IMR-90 (cell line): ENCODE measurements at regions not wholly inside any gene's neighbourhood (a gene's known extent, or its start where the extent isn't known, plus 50 kb on each side); places are given as distances from the start of the nearest gene placed in this dataset.
"Not testable (repeated sequence)": the region's sequence is repeated elsewhere in the genome, so short reads cannot be mapped to it uniquely, and the experiment has no call there.

Experiments
- ATAC-seq: fragments of 200-7000 bp; cut with Tn5 transposase; 2 replicates; pipeline ENCODE4 v1.9.1; 2020; ENCODE audit warnings: low read depth, mild to moderate bottlenecking, moderate library complexity
- BruUV-seq: library from RNA; stranded (reverse); fragments of 400-500 nt; replicated peaks from 2 replicates; lab custom pipeline; 2021; lab: Mats Ljungman, UMichigan
- CTCF ChIA-PET: fragments of 300-600 bp; formaldehyde crosslinking; extraction: SDS; loops from one replicate; lab custom pipeline; 2021; ENCODE audit warnings: antibody characterized with exemption; lab: Yijun Ruan, JAX
- POLR2A ChIA-PET: fragments of 300-600 bp; sonication (Branson Sonifier 250); formaldehyde crosslinking; loops from one replicate; lab custom pipeline; 2022; ENCODE audit warnings: antibody characterized with exemption; ENCODE audit not compliant: unreplicated experiment; lab: Charles Lee
- DNase-seq: peaks from one replicate; pipeline ENCODE4 v3.0.0; 2013
- H2AFZ ChIP-seq: replicated peaks from 2 replicates; pipeline ENCODE3; 2013; ENCODE audit warnings: low read length, mild to moderate bottlenecking; ENCODE audit not compliant: poor library complexity
- H2AK5ac ChIP-seq: 2 replicates; pipeline ENCODE4 v1.6.1; 2013; ENCODE audit warnings: low read depth, low read length, inconsistent platforms
- H2AK9ac ChIP-seq: replicated peaks from 2 replicates; pipeline ENCODE3; 2013; ENCODE audit warnings: mild to moderate bottlenecking, low read depth, low read length, moderate library complexity; ENCODE audit not compliant: poor library complexity
- H2BK120ac ChIP-seq: 2 replicates; pipeline ENCODE4 v1.6.1; 2013; ENCODE audit warnings: low read depth, low read length, inconsistent platforms
- H2BK15ac ChIP-seq: 3 replicates; pipeline ENCODE4 v1.6.1; 2013; ENCODE audit warnings: low read depth, low read length, inconsistent platforms
- H2BK20ac ChIP-seq: 2 replicates; pipeline ENCODE4 v1.6.1; 2013; ENCODE audit warnings: low read depth, mild to moderate bottlenecking, inconsistent platforms, low read length, moderate library complexity
- H2BK5ac ChIP-seq: 2 replicates; pipeline ENCODE4 v1.6.1; 2013; ENCODE audit warnings: mild to moderate bottlenecking, low read depth, low read length, inconsistent platforms; ENCODE audit not compliant: poor library complexity, severe bottlenecking
- H3K14ac ChIP-seq: replicated peaks from 2 replicates; pipeline ENCODE4 v1.6.1; 2013; ENCODE audit warnings: low read depth, low read length, inconsistent platforms
- H3K18ac ChIP-seq: 2 replicates; pipeline ENCODE4 v1.6.1; 2013; ENCODE audit warnings: low read depth, low read length, control low read depth
- H3K23ac ChIP-seq: 2 replicates; pipeline ENCODE4 v1.6.1; 2013; ENCODE audit warnings: low read depth, low read length, inconsistent platforms
- H3K27ac ChIP-seq: 2 replicates; pipeline ENCODE4 v1.5.1; 2013; ENCODE audit warnings: mild to moderate bottlenecking, control low read depth, low read length; ENCODE audit not compliant: insufficient read depth
- H3K27me3 ChIP-seq: 2 replicates; pipeline ENCODE4 v1.6.1; 2013; ENCODE audit warnings: low read length; ENCODE audit not compliant: control insufficient read depth, insufficient read depth
- H3K36me3 ChIP-seq: 2 replicates; pipeline ENCODE4 v1.6.1; 2013; ENCODE audit warnings: low read length, mixed read lengths; ENCODE audit not compliant: control insufficient read depth, insufficient read depth
- H3K4ac ChIP-seq: 2 replicates; pipeline ENCODE4 v1.6.1; 2013; ENCODE audit warnings: low read depth, low read length, inconsistent platforms
- H3K4me1 ChIP-seq: 2 replicates; pipeline ENCODE4 v1.6.1; 2013; ENCODE audit warnings: low read length, mixed read lengths; ENCODE audit not compliant: control insufficient read depth, insufficient read depth
- H3K4me2 ChIP-seq: 2 replicates; pipeline ENCODE4 v1.6.1; 2013; ENCODE audit warnings: low read depth, mild to moderate bottlenecking, control low read depth, low read length, moderate library complexity
- H3K4me3 ChIP-seq: 2 replicates; pipeline ENCODE4 v1.5.1; 2013; ENCODE audit warnings: low read depth, mild to moderate bottlenecking, control low read depth, low read length, moderate library complexity; ENCODE audit not compliant: insufficient read depth
- H3K56ac ChIP-seq: 2 replicates; pipeline ENCODE4 v1.6.1; 2013; ENCODE audit warnings: low read length, inconsistent platforms; ENCODE audit not compliant: insufficient read depth; ENCODE audit errors: extremely low read depth
- H3K79me1 ChIP-seq, 2 experiments: 2 replicates each; pipeline ENCODE4 v1.6.1; 2013; ENCODE audit warnings: low read length in 2 of 2, inconsistent platforms in 1 of 2, low read depth in 1 of 2
- H3K9ac ChIP-seq: 2 replicates; pipeline ENCODE4 v1.6.1; 2013; ENCODE audit warnings: low read depth, low read length, control low read depth
- H3K9me1 ChIP-seq: 2 replicates; pipeline ENCODE4 v1.6.1; 2013; ENCODE audit warnings: low read length, inconsistent platforms; ENCODE audit not compliant: insufficient read depth
- H3K9me3 ChIP-seq: 2 replicates; pipeline ENCODE4 v1.6.1; 2013; ENCODE audit warnings: low read length; ENCODE audit not compliant: control insufficient read depth, insufficient read depth
- H4K20me1 ChIP-seq: 2 replicates; pipeline ENCODE4 v1.6.1; 2013; ENCODE audit warnings: low read length, inconsistent platforms; ENCODE audit not compliant: insufficient read depth
- H4K5ac ChIP-seq: 2 replicates; pipeline ENCODE4 v1.6.1; 2013; ENCODE audit warnings: mild to moderate bottlenecking, low read depth, low read length, control low read depth
- H4K8ac ChIP-seq, 2 experiments: 2 replicates each; pipeline ENCODE4 v1.6.1; 2013; ENCODE audit warnings: low read depth in 2 of 2, low read length in 2 of 2, control low read depth in 1 of 2, inconsistent platforms in 1 of 2
- H4K91ac ChIP-seq: 2 replicates; pipeline ENCODE4 v1.6.1; 2013; ENCODE audit warnings: low read depth, low read length, inconsistent platforms; ENCODE audit not compliant: insufficient read depth
- WGBS, 2 experiments: methylation state at CpG; one replicate each; pipeline versions ENCODE4 v1.1.5 to v1.1.7; 2013; ENCODE audit warnings: missing lambda C conversion rate in 2 of 2; ENCODE audit not compliant: insufficient read length in 1 of 2; ENCODE audit errors: extremely low coverage in 2 of 2; 5-methylcytosine and 5-hydroxymethylcytosine counted together
- dilution Hi-C: fragments of 300-500 bp; cut with HindIII; formaldehyde crosslinking; loops from one replicate; pipeline ENCODE4 v1.14.3; 2018; ENCODE audit warnings: low sequenced_read_pairs; ENCODE audit not compliant: unreplicated experiment
- in situ Hi-C: fragments of 300-500 bp; cut with MboI; formaldehyde crosslinking; loops from 3 replicates; pipeline ENCODE4 v1.14.3; 2019; ENCODE audit warnings: low sequenced_read_pairs, inconsistent platforms, mixed read lengths
- intact Hi-C: fragments of 100-400 bp; cut with micrococcal nuclease; formaldehyde crosslinking; loops from 2 replicates; pipeline ENCODE4 v1.10.0; 2022

GRCh38 chr4:49573666-49574215, 587.7 kb downstream of the CWH43 start:
- H2AFZ ChIP-seq, POLR2A ChIA-PET, H3K23ac ChIP-seq, H3K14ac ChIP-seq, H2BK5ac ChIP-seq, H3K79me1 ChIP-seq, dilution Hi-C loops, H3K9me3 ChIP-seq, H2BK20ac ChIP-seq, H2AK5ac ChIP-seq, DNase-seq, H4K91ac ChIP-seq, H3K27ac ChIP-seq, H3K18ac ChIP-seq, H3K9me1 ChIP-seq, H3K36me3 ChIP-seq, H4K8ac ChIP-seq, ATAC-seq, H3K27me3 ChIP-seq, CTCF ChIA-PET, H2AK9ac ChIP-seq, H4K5ac ChIP-seq, H2BK120ac ChIP-seq, H3K56ac ChIP-seq, H2BK15ac ChIP-seq, H4K20me1 ChIP-seq, in situ Hi-C loops, intact Hi-C loops, H3K4me1 ChIP-seq, BruUV-seq, H3K4me2 ChIP-seq, H3K9ac ChIP-seq, H3K4me3 ChIP-seq, H3K4ac ChIP-seq: not testable (repeated sequence)
- 20% methylated on average over 1 of the region's 2 CpGs; no CpG with 5 or more reads in 1 of the 2 experiments for WGBS, 2 experiments

GRCh38 chr4:49575250-49575649, 589.2 kb downstream of the CWH43 start:
- H4K91ac ChIP-seq, ATAC-seq, H3K27me3 ChIP-seq, H3K4ac ChIP-seq, H3K4me3 ChIP-seq, H3K27ac ChIP-seq, H3K9ac ChIP-seq, BruUV-seq, H3K36me3 ChIP-seq, H2BK15ac ChIP-seq, H2BK20ac ChIP-seq, H2AFZ ChIP-seq, H4K8ac ChIP-seq, H3K9me1 ChIP-seq, CTCF ChIA-PET, H3K4me2 ChIP-seq, H3K18ac ChIP-seq, H3K4me1 ChIP-seq, intact Hi-C loops, H3K79me1 ChIP-seq, DNase-seq, H3K9me3 ChIP-seq, H2AK5ac ChIP-seq, H2AK9ac ChIP-seq, H4K20me1 ChIP-seq, dilution Hi-C loops, H3K14ac ChIP-seq, H2BK5ac ChIP-seq, H4K5ac ChIP-seq, in situ Hi-C loops, POLR2A ChIA-PET, H2BK120ac ChIP-seq, H3K56ac ChIP-seq, H3K23ac ChIP-seq: not testable (repeated sequence)
- WGBS, 2 experiments, result no CpG with 5 or more reads among the region's 4 CpGs
